MG63 (cell line): ENCODE measurements at regions not wholly inside any gene's neighbourhood (a gene's known extent, or its start where the extent isn't known, plus 50 kb on each side); places are given as distances from the start of the nearest gene placed in this dataset.
"Not testable (repeated sequence)": the region's sequence is repeated elsewhere in the genome, so short reads cannot be mapped to it uniquely, and the experiment has no call there.

Experiments
- DNase-seq: peaks from one replicate; pipeline ENCODE4 v3.0.0-alpha.2; 2020
- H3K27me3 ChIP-seq: fragments of 250-450 bp; sonication (Bioruptor Pico); 2 replicates; pipeline ENCODE4 v1.5.1; 2020; ENCODE audit warnings: mild to moderate bottlenecking, moderate library complexity
- H3K36me3 ChIP-seq: fragments of 250-450 bp; sonication (Bioruptor Pico); 2 replicates; pipeline ENCODE4 v1.5.1; 2020; ENCODE audit warnings: mild to moderate bottlenecking, moderate library complexity
- H3K4me3 ChIP-seq: fragments of 250-450 bp; sonication (Bioruptor Pico); 2 replicates; pipeline ENCODE4 v1.5.1; 2020; ENCODE audit warnings: mild to moderate bottlenecking, moderate library complexity
- H3K9me3 ChIP-seq: fragments of 250-450 bp; sonication (Bioruptor Pico); 2 replicates; pipeline ENCODE4 v1.5.1; 2020; ENCODE audit warnings: mild to moderate bottlenecking, moderate library complexity

DNA sequence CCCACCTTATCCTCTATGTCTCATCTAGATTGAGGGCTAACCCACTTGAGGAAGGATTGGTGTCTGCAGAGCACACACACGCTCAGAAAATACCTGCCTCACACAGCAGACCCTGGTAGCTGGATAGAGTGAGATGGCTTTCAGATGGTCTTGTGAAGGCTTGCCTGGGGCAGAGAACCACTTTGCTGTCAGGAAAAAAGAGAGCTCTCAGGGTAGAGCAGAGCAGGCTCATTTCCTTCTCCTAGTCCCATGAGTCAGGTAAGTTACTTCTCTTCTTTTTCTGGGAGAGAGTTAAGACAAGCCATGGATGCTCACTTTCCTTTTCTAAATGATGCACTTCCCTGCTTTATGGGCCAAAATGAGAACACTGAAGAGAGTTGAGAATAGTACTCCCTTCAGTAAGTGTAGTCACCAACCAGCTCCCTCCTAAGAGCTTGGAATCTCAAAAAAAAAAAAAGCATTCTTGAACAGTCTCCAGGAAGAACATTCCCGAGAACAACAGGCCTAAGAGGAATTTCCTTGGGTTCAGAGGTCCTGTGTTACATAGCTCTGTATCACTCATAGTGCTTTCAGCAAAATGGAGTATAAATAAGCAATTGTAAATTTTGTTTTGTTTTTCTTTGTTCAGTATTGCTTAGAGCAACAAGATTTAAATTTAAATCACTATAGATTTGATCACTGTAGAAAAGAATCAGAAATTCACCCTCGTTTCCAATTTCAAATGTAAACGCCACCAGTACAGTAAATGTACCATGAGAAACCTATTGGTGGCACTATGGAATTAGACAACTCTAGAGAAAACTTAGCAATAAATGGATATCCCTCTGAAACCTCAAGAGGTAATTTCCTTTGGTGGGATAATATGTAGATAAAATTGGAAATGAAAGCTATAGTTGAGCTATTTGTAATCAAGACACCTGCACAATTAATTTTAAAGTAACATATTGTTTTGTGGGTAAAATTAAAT is 530.3 kb downstream of the RFPL4B start:
- Histone ChIP-seq H3K27me3 (no peaks in the 10 kb centered on the region), H3K4me3 (no peak overlapping the region), H3K36me3 (no peaks in the 10 kb centered on the region), H3K9me3 (no peaks in the 10 kb centered on the region)
- no peak for DNase-seq

DNA sequence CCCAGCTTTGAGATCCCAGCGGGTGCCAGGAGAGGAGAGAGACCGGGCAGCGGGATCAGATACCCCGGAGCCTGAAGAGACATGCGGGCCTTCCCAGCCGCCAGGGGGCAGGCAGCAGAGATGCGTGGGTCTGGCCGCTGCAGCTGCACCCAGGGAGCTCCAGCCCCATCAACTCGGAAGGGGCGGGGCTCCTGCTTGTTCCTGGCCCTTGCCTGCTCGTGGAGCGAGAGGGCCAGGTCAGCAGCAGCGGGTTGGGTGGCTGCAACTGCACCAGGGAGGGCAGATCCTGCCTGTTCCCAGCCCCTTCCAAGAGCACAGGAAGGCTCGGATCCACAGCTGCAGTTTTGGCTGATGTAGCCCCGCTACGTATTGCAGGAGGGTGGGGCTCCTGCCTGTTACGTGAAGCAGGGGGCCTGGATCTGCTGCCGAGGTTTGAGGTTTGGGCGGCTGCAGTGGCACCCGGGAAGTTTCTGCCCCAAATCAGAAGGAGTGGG is 532.8 kb downstream of the RFPL4B start:
- Histone ChIP-seq H3K36me3 (no peaks in the 10 kb centered on the region), H3K9me3 (no peaks in the 10 kb centered on the region; the same call in 1 of the 2 replicates), H3K4me3 (no peak overlapping the region), H3K27me3 (no peaks in the 10 kb centered on the region)
- DNase-seq = no peak

DNA sequence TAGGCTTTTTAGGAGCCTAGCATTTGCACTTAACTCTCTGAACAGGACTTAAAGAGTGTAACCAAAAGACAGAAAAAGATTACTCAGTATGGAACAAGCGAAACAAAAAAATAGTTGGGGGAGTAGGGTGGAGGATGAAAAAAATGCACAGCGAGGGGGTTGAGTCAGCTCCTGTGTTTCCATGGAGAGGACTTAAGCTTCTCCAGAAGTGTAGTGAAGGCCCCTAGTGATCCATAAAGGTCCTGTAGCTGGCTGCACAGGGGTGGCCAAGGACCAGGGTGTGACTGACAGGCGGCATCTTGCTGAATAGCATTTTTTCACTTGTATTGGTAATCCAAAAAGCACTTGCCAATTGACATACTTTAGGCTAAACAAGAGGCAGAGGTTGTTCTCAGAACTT is 533.9 kb downstream of the RFPL4B start:
- DNase-seq = no peak
- H3K9me3 ChIP-seq = no peaks in the 10 kb centered on the region; the same call in 1 of the 2 replicates
- no peaks in the 10 kb centered on the region for H3K27me3 ChIP-seq
- H3K4me3 ChIP-seq = no peak overlapping the region
- no peaks in the 10 kb centered on the region for H3K36me3 ChIP-seq

DNA sequence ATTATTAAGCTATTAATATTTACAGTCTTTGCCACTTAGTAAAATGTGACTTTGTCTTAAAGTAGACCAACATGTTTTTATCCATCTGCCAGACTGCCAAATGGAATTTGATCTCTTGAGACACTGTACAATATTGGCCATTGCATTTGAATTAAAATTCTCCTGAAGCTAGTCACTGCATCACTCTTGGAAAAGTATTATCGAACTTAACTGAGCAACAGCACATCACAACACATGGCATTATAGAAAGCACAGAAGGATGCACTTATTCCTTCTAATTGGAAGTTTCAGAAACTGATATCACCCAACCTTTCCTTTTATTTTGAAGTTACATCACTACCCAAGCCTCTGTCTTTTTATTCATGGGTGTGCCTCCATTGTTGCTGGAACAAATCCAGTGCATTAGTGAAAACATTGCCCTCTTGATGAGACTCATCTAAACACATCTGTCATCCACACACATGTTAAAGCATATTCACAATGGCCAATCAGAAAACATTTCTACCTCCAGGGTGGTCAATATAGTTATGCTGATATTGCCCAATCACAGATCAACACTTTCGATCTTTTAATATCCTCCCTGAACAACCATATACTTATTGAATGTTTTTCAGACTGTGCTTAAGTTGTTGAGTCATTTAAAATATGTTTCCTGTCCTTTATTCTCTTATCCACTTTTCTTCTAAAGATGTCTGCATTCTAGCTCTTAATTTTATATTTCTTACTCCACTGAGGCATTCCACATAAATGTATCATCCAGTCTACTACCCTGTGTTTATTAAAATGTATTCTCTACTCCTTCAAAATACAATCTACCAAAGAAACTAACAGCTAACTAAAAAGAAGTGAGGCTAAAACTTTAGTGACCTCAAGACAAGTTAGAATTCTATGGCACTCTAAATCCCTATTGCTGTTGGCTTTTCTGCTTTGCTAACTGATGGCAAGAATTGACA is 535.0 kb downstream of the RFPL4B start:
- Histone ChIP-seq H3K9me3 (no peaks in the 10 kb centered on the region; the same call in 1 of the 2 replicates), H3K27me3 (no peaks in the 10 kb centered on the region), H3K4me3 (no peak overlapping the region), H3K36me3 (no peaks in the 10 kb centered on the region)
- DNase-seq = no peak

DNA sequence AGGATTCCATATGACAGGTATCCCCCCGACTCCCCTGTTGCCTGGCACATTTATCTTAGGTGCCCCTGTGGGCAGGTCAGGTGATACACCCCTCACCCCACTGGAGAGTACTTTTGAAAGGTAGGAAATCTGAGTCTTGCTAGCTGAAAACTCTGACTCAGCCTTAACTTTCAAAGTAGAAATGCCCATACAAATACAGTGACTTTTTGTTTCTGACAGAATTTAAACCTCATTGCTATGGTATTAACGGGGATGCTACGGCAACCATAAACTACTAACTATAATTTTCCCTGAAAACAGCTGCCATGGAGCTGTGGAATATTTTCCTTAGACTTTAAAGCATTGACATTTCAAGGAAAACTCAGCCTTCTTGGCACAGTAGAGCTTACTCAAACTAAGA is 536.0 kb downstream of the RFPL4B start:
- DNase-seq = no peak
- Histone ChIP-seq H3K36me3 (no peaks in the 10 kb centered on the region), H3K27me3 (no peaks in the 10 kb centered on the region), H3K9me3 (no peaks in the 10 kb centered on the region; the same call in 1 of the 2 replicates), H3K4me3 (no peak overlapping the region)

DNA sequence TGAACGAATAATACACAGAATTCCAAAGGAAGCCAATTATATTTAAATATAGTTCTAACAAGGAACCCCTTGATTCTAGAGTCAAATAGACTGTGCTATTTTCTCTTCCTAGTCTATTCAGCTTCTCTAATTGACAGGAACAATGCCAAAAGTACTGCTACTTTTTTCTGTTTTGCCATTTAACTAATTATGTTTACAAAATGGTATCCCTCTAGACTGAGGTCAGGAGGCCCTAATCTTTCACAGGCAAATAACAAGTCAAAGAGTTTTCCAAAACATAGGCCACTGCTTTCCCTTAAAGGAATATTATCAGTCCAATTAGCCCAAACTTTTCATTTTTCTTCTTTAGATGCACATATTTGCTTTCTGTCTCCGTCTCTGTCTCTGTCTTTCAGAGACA is 539.3 kb downstream of the RFPL4B start:
- no peak for DNase-seq
- no peak overlapping the region for H3K4me3 ChIP-seq

DNA sequence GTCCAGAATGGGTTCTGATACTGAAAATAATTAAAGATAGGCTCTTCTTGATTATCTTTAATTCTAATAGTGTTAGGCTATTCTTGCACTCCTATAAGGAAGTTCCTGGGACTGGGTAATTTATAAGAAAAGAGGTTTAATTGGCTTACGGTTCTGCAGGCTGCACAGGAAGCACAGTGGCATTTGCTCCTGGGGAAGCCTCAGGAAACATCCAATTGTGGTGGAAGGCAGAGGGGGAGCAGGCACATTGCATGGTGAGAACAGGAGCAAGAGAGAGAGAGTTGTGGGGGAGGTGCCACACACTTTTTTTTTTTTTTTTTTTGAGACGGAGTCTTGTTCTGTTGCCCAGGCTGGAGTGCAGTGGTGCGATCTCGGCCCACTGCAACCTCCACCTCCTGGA is 540.3 kb downstream of the RFPL4B start:
- H3K27me3 ChIP-seq, H3K36me3 ChIP-seq, H3K9me3 ChIP-seq, DNase-seq, H3K4me3 ChIP-seq: not testable (repeated sequence)

More for the DNA sequence above, 539.3 kb downstream of the RFPL4B start:
- Histone ChIP-seq H3K27me3 (no peaks in the 10 kb centered on the region), H3K36me3 (no peaks in the 10 kb centered on the region), H3K9me3 (no peaks in the 10 kb centered on the region; the same call in 1 of the 2 replicates)

DNA sequence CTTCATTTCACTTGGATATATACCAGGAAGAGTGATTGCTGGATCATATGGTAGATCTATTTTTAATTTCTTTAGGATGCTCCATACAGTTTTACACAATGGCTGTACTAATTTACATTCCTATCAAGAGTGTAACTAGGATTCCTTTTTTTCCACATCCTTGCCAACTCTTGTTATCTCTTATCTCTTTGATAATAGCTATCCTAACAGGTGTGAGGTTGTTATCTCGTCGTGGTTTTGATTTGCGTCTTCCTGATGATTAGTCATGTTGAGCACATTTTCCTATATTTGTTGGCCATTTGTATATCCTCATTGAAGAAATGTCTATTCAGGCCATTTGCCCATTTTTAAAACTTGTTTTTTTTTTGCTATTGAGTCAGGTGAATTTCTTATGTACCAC is 552.4 kb downstream of the RFPL4B start:
- H3K36me3 ChIP-seq = no peaks in the 10 kb centered on the region
- DNase-seq = no peak

DNA sequence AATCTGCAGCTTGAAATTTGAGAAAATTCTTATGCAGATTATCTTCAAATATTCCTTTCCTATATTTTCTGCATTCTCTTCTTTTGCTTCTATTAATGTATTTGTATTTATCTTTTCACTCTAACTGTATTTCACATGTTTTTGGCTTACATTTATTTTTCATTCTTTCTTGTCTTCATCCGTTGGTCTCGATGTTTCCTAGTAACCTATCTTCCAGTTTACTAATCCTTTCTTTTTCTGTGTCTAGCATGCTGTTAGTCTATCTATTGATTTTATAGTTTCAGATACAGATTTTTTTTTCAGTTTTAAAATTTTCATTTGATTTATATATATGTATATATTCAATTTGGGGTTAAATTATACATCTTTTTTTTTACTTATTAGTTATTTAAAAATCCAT is 556.2 kb downstream of the RFPL4B start:
- H3K36me3 ChIP-seq = no peaks in the 10 kb centered on the region
- no peak for DNase-seq
- no peak overlapping the region for H3K4me3 ChIP-seq
- H3K9me3 ChIP-seq = peaks cover 5% of the 10 kb centered on the region; the same call in 1 of the 2 replicates
- H3K27me3 ChIP-seq = no peaks in the 10 kb centered on the region

More for the DNA sequence above, 552.4 kb downstream of the RFPL4B start:
- no peak overlapping the region for H3K4me3 ChIP-seq
- no peaks in the 10 kb centered on the region for H3K27me3 ChIP-seq
- peaks cover 5% of the 10 kb centered on the region; the same call in 1 of the 2 replicates for H3K9me3 ChIP-seq

DNA sequence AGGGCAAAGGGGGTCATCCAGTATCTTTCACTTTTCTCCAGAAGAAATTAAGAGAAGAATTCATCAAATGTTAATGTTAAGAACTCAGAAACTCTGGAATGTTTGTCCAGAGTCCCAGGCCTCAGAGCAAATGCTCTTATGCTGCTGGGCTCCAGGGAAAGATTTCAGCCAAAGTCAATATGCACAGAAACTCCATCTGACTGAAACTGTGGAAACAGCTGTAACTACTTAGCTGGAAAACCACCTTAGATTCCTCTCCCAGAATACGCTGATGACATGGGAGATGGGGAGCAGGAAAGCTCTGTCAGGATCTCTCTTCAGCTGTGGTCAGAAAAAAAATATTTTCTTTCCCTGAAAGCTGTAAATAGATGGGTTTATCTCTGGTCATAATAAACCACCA is 559.6 kb downstream of the RFPL4B start:
- no peak for DNase-seq
- no peak overlapping the region for H3K4me3 ChIP-seq
- H3K9me3 ChIP-seq = peaks cover 2% of the 10 kb centered on the region; the same call in 1 of the 2 replicates
- H3K27me3 ChIP-seq = no peaks in the 10 kb centered on the region
- H3K36me3 ChIP-seq = no peaks in the 10 kb centered on the region

DNA sequence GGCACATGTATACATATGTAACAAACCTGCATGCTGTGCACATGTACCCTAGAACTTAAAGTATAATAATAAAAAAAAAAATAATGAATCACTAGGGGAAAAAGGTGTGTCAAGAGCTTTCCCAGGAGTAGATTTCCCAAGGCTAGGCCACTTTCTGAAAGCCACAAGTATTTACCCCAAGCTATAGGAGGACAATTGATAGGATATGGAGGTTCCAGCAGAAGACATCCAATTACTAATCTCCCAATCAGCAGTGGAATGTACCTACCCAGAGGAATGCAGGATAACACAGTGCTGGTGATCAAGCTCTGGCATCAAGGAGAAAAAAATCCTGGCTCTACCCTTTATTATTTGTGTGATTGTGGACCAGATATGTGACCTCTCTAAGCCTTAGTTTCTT is 562.7 kb downstream of the RFPL4B start:
- DNase-seq = no peak
- H3K4me3 ChIP-seq = no peak overlapping the region
- no peaks in the 10 kb centered on the region for H3K9me3 ChIP-seq
- H3K36me3 ChIP-seq = no peaks in the 10 kb centered on the region
- no peaks in the 10 kb centered on the region for H3K27me3 ChIP-seq

DNA sequence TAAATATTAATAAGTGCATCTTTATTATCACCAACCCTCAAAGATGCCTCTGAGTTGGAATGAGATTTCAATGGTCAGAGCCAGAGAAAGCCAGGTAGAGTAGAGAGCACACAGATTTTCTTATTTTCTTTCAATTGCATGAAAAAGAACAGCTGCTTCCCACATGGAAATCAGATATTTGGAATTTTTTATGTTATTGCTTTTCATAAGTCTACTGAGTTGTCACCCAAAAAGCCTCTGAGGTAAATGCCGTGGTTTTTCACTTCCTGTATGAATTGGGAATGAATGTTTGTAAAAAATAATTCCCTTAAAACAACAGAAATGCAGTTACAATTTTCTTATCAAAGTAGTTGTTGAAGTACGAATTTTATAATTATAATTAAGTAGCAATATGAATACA is 563.1 kb downstream of the RFPL4B start:
- no peaks in the 10 kb centered on the region for H3K9me3 ChIP-seq
- no peak for DNase-seq
- H3K27me3 ChIP-seq = no peaks in the 10 kb centered on the region
- no peaks in the 10 kb centered on the region for H3K36me3 ChIP-seq
- no peak overlapping the region for H3K4me3 ChIP-seq

DNA sequence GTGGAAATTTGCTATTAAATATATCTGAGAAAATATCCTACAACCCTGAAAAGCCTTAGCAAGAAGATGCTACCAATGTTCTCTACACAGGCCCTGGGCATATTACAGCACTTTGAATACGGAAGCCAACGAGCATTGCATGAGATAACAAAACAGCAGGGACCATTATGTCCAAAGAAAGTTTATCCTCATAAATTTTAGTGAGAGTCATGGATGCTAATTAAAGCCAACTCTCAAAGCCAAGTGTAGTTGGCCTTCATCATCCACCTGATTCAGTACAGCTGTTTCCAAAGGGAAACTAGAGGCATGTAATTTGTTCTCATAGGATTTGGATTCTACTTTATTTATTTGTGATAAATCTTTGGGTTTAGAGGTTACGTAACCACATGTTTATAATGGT is 564.8 kb downstream of the RFPL4B start:
- DNase-seq = no peak
- H3K9me3 ChIP-seq = no peaks in the 10 kb centered on the region
- no peaks in the 10 kb centered on the region for H3K36me3 ChIP-seq
- H3K4me3 ChIP-seq = no peak overlapping the region
- no peaks in the 10 kb centered on the region for H3K27me3 ChIP-seq

DNA sequence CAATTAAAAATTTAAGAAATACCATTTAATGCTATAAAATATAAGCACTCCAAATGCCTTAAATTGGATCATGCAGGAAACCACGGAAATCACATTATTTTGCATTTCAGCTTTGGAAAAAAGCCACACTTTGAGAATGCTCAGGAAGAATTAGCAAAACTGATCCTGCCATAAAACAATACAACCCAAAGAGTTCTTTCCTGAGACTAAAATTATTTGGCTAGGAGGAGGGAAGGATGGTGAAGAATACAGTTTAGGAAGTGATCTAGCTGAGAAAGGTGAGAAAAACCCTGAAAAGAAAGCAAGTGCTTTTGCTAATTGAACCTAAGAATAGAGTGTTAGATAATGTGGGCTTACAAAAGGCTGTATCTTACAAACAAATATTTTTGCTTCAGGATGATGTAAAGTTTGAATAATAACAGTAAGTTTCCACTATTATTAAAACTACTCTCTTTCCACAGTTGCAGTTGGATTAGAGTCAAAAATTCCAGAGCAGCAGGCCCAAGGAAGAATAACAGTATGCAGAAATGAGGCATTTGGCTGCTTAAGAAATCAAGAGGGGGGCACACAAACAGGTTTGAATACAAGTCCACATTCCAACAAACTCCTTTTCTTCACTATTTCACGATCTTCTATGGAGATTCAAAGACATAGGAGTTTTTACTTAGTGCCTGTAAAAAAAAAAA is 565.4 kb downstream of the RFPL4B start:
- no peaks in the 10 kb centered on the region for H3K36me3 ChIP-seq
- no peaks in the 10 kb centered on the region for H3K9me3 ChIP-seq
- DNase-seq = no peak
- no peak overlapping the region for H3K4me3 ChIP-seq
- H3K27me3 ChIP-seq = no peaks in the 10 kb centered on the region

DNA sequence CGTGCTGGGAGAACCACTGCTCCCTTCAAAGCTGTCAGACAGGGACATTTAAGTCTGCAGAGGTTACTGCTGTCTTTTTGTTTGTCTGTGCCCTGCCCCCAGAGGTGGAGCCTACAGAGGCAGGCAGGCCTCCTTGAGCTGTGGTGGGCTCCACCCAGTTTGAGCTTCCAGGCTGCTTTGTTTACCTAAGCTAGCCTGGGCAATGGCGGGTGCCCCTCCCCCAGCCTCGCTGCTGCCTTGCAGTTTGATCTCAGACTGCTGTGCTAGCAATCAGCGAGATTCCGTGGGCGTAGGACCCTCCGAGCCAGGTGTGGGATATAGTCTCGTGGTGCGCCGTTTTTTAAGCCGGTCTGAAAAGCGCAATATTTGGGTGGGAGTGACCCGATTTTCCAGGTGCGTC is 572.6 kb downstream of the RFPL4B start:
- H3K4me3 ChIP-seq, DNase-seq, H3K27me3 ChIP-seq, H3K36me3 ChIP-seq: not testable (repeated sequence)
- H3K9me3 ChIP-seq = peaks cover 11% of the 10 kb centered on the region; the same call in 1 of the 2 replicates

DNA sequence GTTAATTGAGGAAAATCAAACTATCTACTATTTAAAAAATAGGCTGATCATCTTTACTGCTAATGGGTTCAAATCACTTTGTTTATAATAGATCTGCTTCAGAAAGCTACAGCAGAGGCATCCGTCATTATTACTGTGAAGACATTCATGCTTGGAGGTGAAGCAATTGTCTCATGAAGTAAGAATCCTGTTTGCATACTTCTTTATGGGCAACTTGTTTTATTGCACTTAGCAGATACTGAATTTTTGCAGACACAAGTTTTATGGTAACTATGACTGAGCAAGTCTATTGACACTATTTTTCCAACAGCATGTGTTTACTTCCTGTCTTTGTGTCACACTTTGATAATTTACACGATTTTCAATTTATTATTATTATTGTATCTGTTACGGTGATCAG is 573.9 kb downstream of the RFPL4B start:
- no peaks in the 10 kb centered on the region for H3K27me3 ChIP-seq
- H3K9me3 ChIP-seq = peaks cover 16% of the 10 kb centered on the region; the same call in 1 of the 2 replicates
- no peak overlapping the region for H3K4me3 ChIP-seq
- H3K36me3 ChIP-seq = no peaks in the 10 kb centered on the region
- DNase-seq = no peak
